Fibroblast of the aortic adventitia (primary cell): ENCODE measurements at regions not wholly inside any gene's neighbourhood (a gene's known extent, or its start where the extent isn't known, plus 50 kb on each side); places are given as distances from the start of the nearest gene placed in this dataset.

ENCODE experiments used
- DNase-seq: peaks from one replicate; pipeline ENCODE4 v3.0.0-alpha.2; 2010; ENCODE audit warnings: low read depth
- H3K4me3 ChIP-seq: 2 replicates; pipeline ENCODE4 v1.5.1; 2011; ENCODE audit warnings: low read depth, mild to moderate bottlenecking, control low read depth, low read length, moderate library complexity
- CTCF ChIP-seq: IDR thresholded peaks from 2 replicates; pipeline ENCODE4 v1.5.1; 2011; ENCODE audit warnings: mild to moderate bottlenecking, low read length, control low read depth, inconsistent platforms; ENCODE audit not compliant: insufficient read depth

- no peak for TF ChIP-seq CTCF
- DNase-seq, result no peak
- no peak overlapping the region for H3K4me3 ChIP-seq
Measured at GRCh38 chr10:124281666-124282065, 137.1 kb downstream of the OAT start.

- no peak overlapping the region for H3K4me3 ChIP-seq
- no peak for TF ChIP-seq CTCF
- DNase-seq, result no peak
Measured at GRCh38 chr10:124280916-124281315, 137.8 kb downstream of the OAT start.

GRCh38 chr10:124279882-124280281 lies 138.8 kb downstream of the OAT start:
- no peak overlapping the region for H3K4me3 ChIP-seq
- no peak for DNase-seq
- no peak for TF ChIP-seq CTCF

- no peak for DNase-seq
- H3K4me3 ChIP-seq, result no peak overlapping the region
- no peak for TF ChIP-seq CTCF
Measured at GRCh38 chr10:124279298-124279697, 139.4 kb downstream of the OAT start.

GRCh38 chr10:124278356-124278755 lies 140.4 kb downstream of the OAT start:
- H3K4me3 ChIP-seq, result no peak overlapping the region
- TF ChIP-seq CTCF, result no peak
- no peak for DNase-seq

GRCh38 chr10:124273141-124273540 lies 145.6 kb downstream of the OAT start:
- H3K4me3 ChIP-seq, result no peak overlapping the region

More at GRCh38 chr10:124273141-124273540, 145.6 kb downstream of the OAT start:
- DNase-seq, result no peak
- no peak for TF ChIP-seq CTCF
